Smooth muscle cell (in vitro differentiated cells): ENCODE measurements at regions not wholly inside any gene's neighbourhood (a gene's known extent, or its start where the extent isn't known, plus 50 kb on each side); places are given as distances from the start of the nearest gene placed in this dataset.

Source experiments
- DNase-seq: peaks from one replicate; lab custom pipeline; 2025; ENCODE audit not compliant: unreplicated experiment; lab: John Stamatoyannopoulos, UW
- H2AFZ ChIP-seq: fragments of 200-600 bp; sonication (generic); 2 replicates; pipeline ENCODE4 v1.6.0; 2016; ENCODE audit warnings: antibody characterized with exemption, low read depth, mild to moderate bottlenecking
- H3F3A ChIP-seq: fragments of 200-600 bp; sonication (generic); 2 replicates; pipeline ENCODE4 v1.6.0; 2017; ENCODE audit warnings: antibody characterized with exemption, low read depth
- H3K27ac ChIP-seq: fragments of 200-600 bp; sonication (generic); 2 replicates; pipeline ENCODE4 v1.5.1; 2016; ENCODE audit warnings: low read depth, mild to moderate bottlenecking
- H3K27me3 ChIP-seq: fragments of 200-600 bp; sonication (generic); 2 replicates; pipeline ENCODE4 v1.6.1; 2016; ENCODE audit warnings: low read depth, mild to moderate bottlenecking
- H3K36me3 ChIP-seq: fragments of 200-600 bp; sonication (generic); 2 replicates; pipeline ENCODE4 v1.5.1; 2016; ENCODE audit warnings: low read depth
- H3K4me1 ChIP-seq: fragments of 200-600 bp; sonication (generic); 2 replicates; pipeline ENCODE4 v1.5.1; 2016; ENCODE audit warnings: low read depth
- H3K4me2 ChIP-seq: fragments of 200-600 bp; sonication (generic); 2 replicates; pipeline ENCODE4 v1.6.0; 2016; ENCODE audit warnings: mild to moderate bottlenecking
- H3K4me3 ChIP-seq: fragments of 200-600 bp; sonication (generic); 2 replicates; pipeline ENCODE4 v1.5.1; 2016; ENCODE audit warnings: mild to moderate bottlenecking
- H3K79me2 ChIP-seq: fragments of 200-600 bp; sonication (generic); 2 replicates; pipeline ENCODE4 v1.6.0; 2016; ENCODE audit warnings: low read depth, mild to moderate bottlenecking
- H3K9ac ChIP-seq: fragments of 200-600 bp; sonication (generic); 2 replicates; pipeline ENCODE4 v1.6.0; 2016; ENCODE audit warnings: low read depth
- H3K9me3 ChIP-seq: fragments of 200-600 bp; sonication (generic); replicated peaks from 2 replicates; pipeline ENCODE4 v1.5.1; 2016; ENCODE audit warnings: low read depth
- H4K20me1 ChIP-seq: fragments of 200-600 bp; sonication (generic); 2 replicates; pipeline ENCODE4 v1.6.0; 2016; ENCODE audit warnings: low read depth
- WGBS: methylation state at CpG from one replicate; pipeline ENCODE4 v1.1.7; 2016; ENCODE audit warnings: low lambda C conversion rate; 5-methylcytosine and 5-hydroxymethylcytosine counted together
- TF ChIP-seq, protein P1 (sequence below): fragments of 200-600 bp; sonication (generic); IDR thresholded peaks from 2 replicates; pipeline ENCODE4 v1.5.1; 2017; ENCODE audit warnings: borderline replicate concordance, mild to moderate bottlenecking, antibody characterized with exemption; ENCODE audit not compliant: insufficient read depth, poor library complexity, severe bottlenecking

DNA sequence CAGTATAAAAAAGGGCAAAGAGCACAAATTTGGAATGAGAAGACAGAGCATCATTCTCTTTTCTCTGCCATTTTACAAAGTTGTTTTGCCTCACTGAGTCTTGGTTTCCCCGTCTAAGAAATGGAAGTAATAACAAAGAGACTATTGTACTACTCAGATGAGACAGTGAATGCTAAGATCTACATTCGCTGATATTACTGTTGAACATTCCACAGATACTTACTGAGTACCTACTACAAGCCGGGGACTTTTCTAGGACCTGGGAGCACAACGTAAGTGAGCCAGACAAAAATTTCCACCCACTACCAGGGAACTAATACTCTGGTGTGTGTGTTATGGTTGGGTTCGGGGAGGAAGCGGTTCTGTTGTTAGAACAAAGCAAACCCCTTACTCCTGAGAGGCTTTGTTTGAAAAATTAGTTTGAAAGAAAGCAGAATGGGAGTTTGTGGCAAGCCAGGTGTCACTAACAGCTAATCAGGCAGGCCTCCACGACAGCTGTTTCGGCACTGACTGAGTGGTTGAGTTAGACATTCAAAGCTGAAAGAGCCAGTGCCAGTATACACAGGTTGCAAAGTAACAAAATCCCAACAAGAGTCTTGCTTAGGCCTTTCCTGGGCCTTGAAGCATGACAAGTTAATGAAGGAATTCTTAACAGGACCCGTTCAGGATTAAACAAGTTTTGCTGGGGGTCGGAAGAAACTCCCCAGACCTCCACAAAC, 458.3 kb downstream of the EDEM1 start:
- Histone ChIP-seq H3K4me1 (peaks cover 6% of the 10 kb centered on the region), H4K20me1 (no peaks in the 10 kb centered on the region), H3K4me2 (no peak overlapping the region), H3K36me3 (no peaks in the 10 kb centered on the region), H3K27me3 (no peaks in the 10 kb centered on the region), H3K4me3 (no peak overlapping the region), H2AFZ (no peak overlapping the region), H3K27ac (peak overlapping the region; percentile 50), H3F3A (no peaks in the 10 kb centered on the region), H3K9ac (no peak overlapping the region), H3K9me3 (no peaks in the 10 kb centered on the region), H3K79me2 (no peaks in the 10 kb centered on the region)
- DNase-seq = no peak
- 67% methylated on average over 10 of the region's 10 CpGs for WGBS
- TF ChIP-seq, protein P1, sequence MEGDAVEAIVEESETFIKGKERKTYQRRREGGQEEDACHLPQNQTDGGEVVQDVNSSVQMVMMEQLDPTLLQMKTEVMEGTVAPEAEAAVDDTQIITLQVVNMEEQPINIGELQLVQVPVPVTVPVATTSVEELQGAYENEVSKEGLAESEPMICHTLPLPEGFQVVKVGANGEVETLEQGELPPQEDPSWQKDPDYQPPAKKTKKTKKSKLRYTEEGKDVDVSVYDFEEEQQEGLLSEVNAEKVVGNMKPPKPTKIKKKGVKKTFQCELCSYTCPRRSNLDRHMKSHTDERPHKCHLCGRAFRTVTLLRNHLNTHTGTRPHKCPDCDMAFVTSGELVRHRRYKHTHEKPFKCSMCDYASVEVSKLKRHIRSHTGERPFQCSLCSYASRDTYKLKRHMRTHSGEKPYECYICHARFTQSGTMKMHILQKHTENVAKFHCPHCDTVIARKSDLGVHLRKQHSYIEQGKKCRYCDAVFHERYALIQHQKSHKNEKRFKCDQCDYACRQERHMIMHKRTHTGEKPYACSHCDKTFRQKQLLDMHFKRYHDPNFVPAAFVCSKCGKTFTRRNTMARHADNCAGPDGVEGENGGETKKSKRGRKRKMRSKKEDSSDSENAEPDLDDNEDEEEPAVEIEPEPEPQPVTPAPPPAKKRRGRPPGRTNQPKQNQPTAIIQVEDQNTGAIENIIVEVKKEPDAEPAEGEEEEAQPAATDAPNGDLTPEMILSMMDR = no peak

DNA sequence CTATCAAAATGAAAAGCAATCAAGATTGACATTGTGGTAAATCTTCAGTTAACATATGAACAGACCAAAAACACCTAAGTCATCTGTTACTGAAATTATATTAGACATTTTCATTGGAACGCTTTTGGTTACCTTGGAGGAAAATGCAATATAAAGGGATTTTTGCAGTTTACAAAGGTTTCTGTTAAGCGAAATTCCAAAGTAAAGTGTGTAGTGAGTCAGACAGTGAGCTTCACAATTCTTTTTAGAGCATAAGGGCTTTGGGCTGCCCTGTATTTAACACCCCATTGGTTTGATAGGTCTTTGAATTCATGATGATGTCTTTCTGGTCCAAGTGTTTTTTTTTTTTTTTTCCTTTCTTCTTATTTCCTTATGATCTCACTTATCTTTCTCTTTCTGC, 462.8 kb downstream of the EDEM1 start:
- H3K4me2 ChIP-seq = no peak overlapping the region
- no peaks in the 10 kb centered on the region for H4K20me1 ChIP-seq
- H3K9ac ChIP-seq = no peak overlapping the region
- no peaks in the 10 kb centered on the region for H3K36me3 ChIP-seq
- peaks cover 11% of the 10 kb centered on the region for H3K4me1 ChIP-seq
- no peaks in the 10 kb centered on the region for H3K9me3 ChIP-seq
- H2AFZ ChIP-seq = no peak overlapping the region
- DNase-seq = no peak
- H3K27ac ChIP-seq = peak overlapping the region; percentile 24
- H3K4me3 ChIP-seq = no peak overlapping the region
- WGBS = 74% methylated on average over 2 of the region's 2 CpGs
- no peaks in the 10 kb centered on the region for H3K27me3 ChIP-seq
- H3F3A ChIP-seq = no peaks in the 10 kb centered on the region
- TF ChIP-seq, protein P1 = no peak
- no peaks in the 10 kb centered on the region for H3K79me2 ChIP-seq

DNA sequence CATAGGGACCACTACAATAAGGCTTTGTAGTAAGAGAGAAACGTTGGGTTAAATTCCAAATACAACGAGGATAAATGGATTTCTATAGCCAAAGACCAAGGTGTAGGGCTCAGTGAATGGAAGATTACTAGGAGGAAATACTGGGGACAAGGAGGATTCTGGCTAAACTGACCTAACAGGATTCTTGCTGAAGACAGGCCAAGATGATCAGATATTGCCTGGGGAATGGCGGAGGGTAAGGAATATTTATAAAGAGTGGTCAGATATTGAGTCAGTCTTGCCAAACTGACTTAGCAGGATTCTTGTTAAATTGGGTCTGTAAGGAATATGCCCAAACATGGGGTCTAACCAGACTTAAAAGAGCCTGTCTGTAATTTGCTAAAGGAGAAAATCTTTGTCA, 463.8 kb downstream of the EDEM1 start:
- H4K20me1 ChIP-seq = no peaks in the 10 kb centered on the region
- peaks cover 11% of the 10 kb centered on the region for H3K4me1 ChIP-seq
- 70% methylated on average over 3 of the region's 3 CpGs for WGBS
- H3K36me3 ChIP-seq = no peaks in the 10 kb centered on the region
- peak overlapping the region; percentile 24 for H3K27ac ChIP-seq
- H3F3A ChIP-seq = no peaks in the 10 kb centered on the region
- H2AFZ ChIP-seq = no peak overlapping the region
- no peak overlapping the region for H3K4me3 ChIP-seq
- no peak overlapping the region for H3K4me2 ChIP-seq
- no peak for DNase-seq
- TF ChIP-seq, protein P1 = no peak
- H3K9ac ChIP-seq = no peak overlapping the region
- no peaks in the 10 kb centered on the region for H3K79me2 ChIP-seq
- no peaks in the 10 kb centered on the region for H3K27me3 ChIP-seq
- no peaks in the 10 kb centered on the region for H3K9me3 ChIP-seq
